Transverse colon (tissue), 4 donors: ENCODE measurements at regions not wholly inside any gene's neighbourhood (a gene's known extent, or its start where the extent isn't known, plus 50 kb on each side); places are given as distances from the start of the nearest gene placed in this dataset.

Experiments
- DNase-seq: peaks from one replicate; pipeline ENCODE4 v3.0.0-alpha.2; 2019
- H3K27ac ChIP-seq, 4 donors: fragments of 200-600 bp; sonication (generic); 2 replicates each; pipeline ENCODE4 v1.5.1; 2016 to 2018; ENCODE audit warnings: inconsistent platforms in 4 of 4
- H3K27me3 ChIP-seq: fragments of 200-600 bp; sonication (generic); 2 replicates; pipeline ENCODE4 v1.5.1; 2017; ENCODE audit warnings: inconsistent platforms
- H3K36me3 ChIP-seq, 4 donors: fragments of 200-600 bp; sonication (generic); 2 replicates each; pipeline ENCODE4 v1.5.1; 2017 to 2019; ENCODE audit warnings: inconsistent platforms in 4 of 4
- H3K4me1 ChIP-seq, 4 donors: fragments of 200-600 bp; sonication (generic); 2 replicates each; pipeline ENCODE4 v1.5.1; 2017 to 2020; ENCODE audit warnings: inconsistent platforms in 4 of 4
- H3K4me3 ChIP-seq, 4 donors: fragments of 200-600 bp; sonication (generic); 1 replicate in 1 of 4; 2 replicates in 3 of 4; pipeline versions ENCODE4 v1.5.1 to v1.6.1; 2017 to 2019; ENCODE audit warnings: inconsistent platforms in 4 of 4
- H3K9me3 ChIP-seq, 2 donors: fragments of 200-600 bp; sonication (generic); 2 replicates each; pipeline ENCODE4 v1.5.1; 2017 to 2019; ENCODE audit warnings: inconsistent platforms in 2 of 2
- CTCF ChIP-seq, 5 experiments: fragments of 200-600 bp in 3 of 5; fragments of 450-650 bp in 2 of 5; sonication (generic) in 3 of 5; IDR thresholded peaks; 1 replicate in 2 of 5; 2 replicates in 3 of 5; pipeline ENCODE4 v1.5.1; 2016 to 2017; ENCODE audit warnings: antibody characterized with exemption in 5 of 5, inconsistent platforms in 3 of 5, mild to moderate bottlenecking in 2 of 5, moderate library complexity in 1 of 5
- EP300 ChIP-seq: sonication (generic); formaldehyde crosslinking; IDR thresholded peaks from one replicate; pipeline ENCODE4 v1.6.1; 2017; ENCODE audit warnings: antibody characterized with exemption, low read depth
- POLR2A ChIP-seq: fragments of 450-650 bp; IDR thresholded peaks from one replicate; pipeline ENCODE4 v1.6.1; 2016; ENCODE audit warnings: antibody characterized with exemption, mild to moderate bottlenecking, moderate library complexity
- POLR2AphosphoS5 ChIP-seq, 3 donors: sonication (generic); formaldehyde crosslinking; IDR thresholded peaks; one replicate each; pipeline ENCODE4 v1.6.1; 2016; ENCODE audit warnings: antibody characterized with exemption in 3 of 3
- whole genome bisulfite sequencing, 2 donors: methylation state at CpG; one replicate each; pipeline ENCODE4 v1.1.5; 2018; ENCODE audit warnings: low coverage in 1 of 2; 5-methylcytosine and 5-hydroxymethylcytosine counted together
- in situ Hi-C, 4 donors: fragments of 200-750 bp; cut with MboI; loops; one replicate each; pipeline versions ENCODE4 v1.15.0 to v1.15.1; 2017; ENCODE audit warnings: low sequenced_read_pairs in 3 of 4, low pct_ligation_motif_present in 1 of 4, low pct_unique_long_range_greater_than_20kb in 1 of 4
- intact Hi-C: fragments of 100-400 bp; cut with DNase I; formaldehyde crosslinking; loops from one replicate; pipeline ENCODE4 v1.15.1; 2023; ENCODE audit warnings: low total_unique reads

- Histone ChIP-seq H3K27me3 (no peaks in the 10 kb centered on the region), H3K9me3 (no peaks in the 10 kb centered on the region), H3K36me3 (no peaks in the 10 kb centered on the region), H3K27ac (no peak overlapping the region), H3K4me1 (no peaks in the 10 kb centered on the region), H3K4me3 (no peak overlapping the region)
- WGBS, 2 donors = 89 to 96% methylated on average over 4 of the region's 4 CpGs
- intact Hi-C loops = no loop called here
- DNase-seq = no peak
- TF ChIP-seq POLR2AphosphoS5 (IDR thresholded peaks at IDR 0.05) (no peak), POLR2A (no peak), CTCF (IDR thresholded peaks at IDR 0.05) (no peak), EP300 (no peak)
- in situ Hi-C loops = no loop called here
Observed at GRCh38 chr13:53854321-53854720, 825.7 kb downstream of the OLFM4 start.

- no peak overlapping the region for H3K27ac ChIP-seq
- intact Hi-C loops (no loop called here), in situ Hi-C loops (no loop called here)
- no peaks in the 10 kb centered on the region for H3K9me3 ChIP-seq
- H3K36me3 ChIP-seq = no peaks in the 10 kb centered on the region
- 43 to 51% methylated on average over 2 of the region's 2 CpGs for WGBS, 2 donors
- H3K4me3 ChIP-seq = no peak overlapping the region
- no peak for DNase-seq
- TF ChIP-seq POLR2AphosphoS5 (IDR thresholded peaks at IDR 0.05) (no peak), POLR2A (no peak), CTCF (IDR thresholded peaks at IDR 0.05) (no peak), EP300 (no peak)
- H3K27me3 ChIP-seq = no peaks in the 10 kb centered on the region
- H3K4me1 ChIP-seq = no peaks in the 10 kb centered on the region
Observed at GRCh38 chr13:53856573-53857195, 828.1 kb downstream of the OLFM4 start.

GRCh38 chr13:53863520-53863919, 834.9 kb downstream of the OLFM4 start:
- Histone ChIP-seq H3K36me3 (no peaks in the 10 kb centered on the region), H3K4me3 (no peak overlapping the region), H3K4me1 (no peaks in the 10 kb centered on the region), H3K27ac (no peak overlapping the region), H3K9me3 (no peaks in the 10 kb centered on the region), H3K27me3 (no peaks in the 10 kb centered on the region)
- DNase-seq = no peak
- intact Hi-C loops = no loop called here
- TF ChIP-seq POLR2AphosphoS5 (IDR thresholded peaks at IDR 0.05) (no peak), CTCF (IDR thresholded peaks at IDR 0.05) (no peak), EP300 (no peak)
- in situ Hi-C loops = no loop called here
- WGBS, 2 donors = 75 to 94% methylated on average over 1 of the region's 1 CpG

- Histone ChIP-seq H3K4me1 (no peaks in the 10 kb centered on the region), H3K27me3 (no peaks in the 10 kb centered on the region), H3K9me3 (no peaks in the 10 kb centered on the region), H3K4me3 (no peak overlapping the region), H3K36me3 (no peaks in the 10 kb centered on the region), H3K27ac (no peak overlapping the region)
- no peak for DNase-seq
- 67 to 75% methylated on average over 3 to 15 of the region's 15 CpGs for WGBS, 2 donors
- TF ChIP-seq EP300 (no peak), POLR2AphosphoS5 (IDR thresholded peaks at IDR 0.05) (no peak), CTCF (IDR thresholded peaks at IDR 0.05) (no peak), POLR2A (no peak)
- intact Hi-C loops (no loop called here), in situ Hi-C loops (no loop called here)
Observed at GRCh38 chr13:53873558-53873957, 844.9 kb downstream of the OLFM4 start.
